Neural cell (in vitro differentiated cells): ENCODE measurements at regions not wholly inside any gene's neighbourhood (a gene's known extent, or its start where the extent isn't known, plus 50 kb on each side); places are given as distances from the start of the nearest gene placed in this dataset.

ENCODE experiments used
- CTCF ChIP-seq: fragments of 450-650 bp; IDR thresholded peaks from 2 replicates; pipeline ENCODE4 v1.5.1; 2014; ENCODE audit warnings: antibody characterized with exemption, mild to moderate bottlenecking, moderate library complexity; ENCODE audit not compliant: poor library complexity, severe bottlenecking
- EZH2 ChIP-seq: fragments of 200-600, 300-800 bp; shearing (Covaris generic), sonication (generic); IDR thresholded peaks from 2 replicates; pipeline ENCODE4 v1.6.1; 2014; ENCODE audit warnings: antibody characterized with exemption, low read length, borderline replicate concordance, mild to moderate bottlenecking; ENCODE audit not compliant: insufficient read depth, poor library complexity, severe bottlenecking

- TF ChIP-seq CTCF (no peak), EZH2 (no peak)
Observed at GRCh38 chr3:188058569-188059184, 95.3 kb upstream of the LPP start.
